ENCODE measurements at regions not wholly inside any gene's neighbourhood (a gene's known extent, or its start where the extent isn't known, plus 50 kb on each side); places are given as distances from the start of the nearest gene placed in this dataset.

- TF ChIP-seq TAF1 (conservative IDR thresholded peaks at IDR 0.05): no peak
- no peak for TF ChIP-seq CTCF (IDR thresholded peaks at IDR 0.05; ENCODE audit: low read depth, low read length, missing input control)
- TF ChIP-seq, protein P1, sequence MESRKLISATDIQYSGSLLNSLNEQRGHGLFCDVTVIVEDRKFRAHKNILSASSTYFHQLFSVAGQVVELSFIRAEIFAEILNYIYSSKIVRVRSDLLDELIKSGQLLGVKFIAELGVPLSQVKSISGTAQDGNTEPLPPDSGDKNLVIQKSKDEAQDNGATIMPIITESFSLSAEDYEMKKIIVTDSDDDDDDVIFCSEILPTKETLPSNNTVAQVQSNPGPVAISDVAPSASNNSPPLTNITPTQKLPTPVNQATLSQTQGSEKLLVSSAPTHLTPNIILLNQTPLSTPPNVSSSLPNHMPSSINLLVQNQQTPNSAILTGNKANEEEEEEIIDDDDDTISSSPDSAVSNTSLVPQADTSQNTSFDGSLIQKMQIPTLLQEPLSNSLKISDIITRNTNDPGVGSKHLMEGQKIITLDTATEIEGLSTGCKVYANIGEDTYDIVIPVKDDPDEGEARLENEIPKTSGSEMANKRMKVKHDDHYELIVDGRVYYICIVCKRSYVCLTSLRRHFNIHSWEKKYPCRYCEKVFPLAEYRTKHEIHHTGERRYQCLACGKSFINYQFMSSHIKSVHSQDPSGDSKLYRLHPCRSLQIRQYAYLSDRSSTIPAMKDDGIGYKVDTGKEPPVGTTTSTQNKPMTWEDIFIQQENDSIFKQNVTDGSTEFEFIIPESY (IDR thresholded peaks at IDR 0.05): no peak
- no peak for TF ChIP-seq JUND (IDR thresholded peaks at IDR 0.05)
- TF ChIP-seq, protein P2, sequence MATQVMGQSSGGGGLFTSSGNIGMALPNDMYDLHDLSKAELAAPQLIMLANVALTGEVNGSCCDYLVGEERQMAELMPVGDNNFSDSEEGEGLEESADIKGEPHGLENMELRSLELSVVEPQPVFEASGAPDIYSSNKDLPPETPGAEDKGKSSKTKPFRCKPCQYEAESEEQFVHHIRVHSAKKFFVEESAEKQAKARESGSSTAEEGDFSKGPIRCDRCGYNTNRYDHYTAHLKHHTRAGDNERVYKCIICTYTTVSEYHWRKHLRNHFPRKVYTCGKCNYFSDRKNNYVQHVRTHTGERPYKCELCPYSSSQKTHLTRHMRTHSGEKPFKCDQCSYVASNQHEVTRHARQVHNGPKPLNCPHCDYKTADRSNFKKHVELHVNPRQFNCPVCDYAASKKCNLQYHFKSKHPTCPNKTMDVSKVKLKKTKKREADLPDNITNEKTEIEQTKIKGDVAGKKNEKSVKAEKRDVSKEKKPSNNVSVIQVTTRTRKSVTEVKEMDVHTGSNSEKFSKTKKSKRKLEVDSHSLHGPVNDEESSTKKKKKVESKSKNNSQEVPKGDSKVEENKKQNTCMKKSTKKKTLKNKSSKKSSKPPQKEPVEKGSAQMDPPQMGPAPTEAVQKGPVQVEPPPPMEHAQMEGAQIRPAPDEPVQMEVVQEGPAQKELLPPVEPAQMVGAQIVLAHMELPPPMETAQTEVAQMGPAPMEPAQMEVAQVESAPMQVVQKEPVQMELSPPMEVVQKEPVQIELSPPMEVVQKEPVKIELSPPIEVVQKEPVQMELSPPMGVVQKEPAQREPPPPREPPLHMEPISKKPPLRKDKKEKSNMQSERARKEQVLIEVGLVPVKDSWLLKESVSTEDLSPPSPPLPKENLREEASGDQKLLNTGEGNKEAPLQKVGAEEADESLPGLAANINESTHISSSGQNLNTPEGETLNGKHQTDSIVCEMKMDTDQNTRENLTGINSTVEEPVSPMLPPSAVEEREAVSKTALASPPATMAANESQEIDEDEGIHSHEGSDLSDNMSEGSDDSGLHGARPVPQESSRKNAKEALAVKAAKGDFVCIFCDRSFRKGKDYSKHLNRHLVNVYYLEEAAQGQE (IDR thresholded peaks at IDR 0.05): no peak
- no peak for TF ChIP-seq MAX (IDR thresholded peaks at IDR 0.05)
- no peak for TF ChIP-seq RAD21 (IDR thresholded peaks at IDR 0.05)
- TF ChIP-seq HNF4A (conservative IDR thresholded peaks at IDR 0.05): no peak
- TF ChIP-seq FOXA1 (IDR thresholded peaks at IDR 0.05): no peak
- no peak for TF ChIP-seq GABPA (IDR thresholded peaks at IDR 0.05 in 1 of 2, conservative IDR thresholded peaks at IDR 0.05 in 1 of 2)
- no peak for TF ChIP-seq ATF3 (IDR thresholded peaks at IDR 0.05)
- no peak for TF ChIP-seq SP1 (IDR thresholded peaks at IDR 0.05)
- no peak for TF ChIP-seq NR2F2 (IDR thresholded peaks at IDR 0.05)
- TF ChIP-seq FOXA2 (IDR thresholded peaks at IDR 0.05): no peak
These were observed 103.8 kb upstream of the PARD3 start for GRCh38 chr10:34918776-34919315.
